MCF 10A (cell line): ENCODE measurements at regions not wholly inside any gene's neighbourhood (a gene's known extent, or its start where the extent isn't known, plus 50 kb on each side); places are given as distances from the start of the nearest gene placed in this dataset.

Source experiments
- BruUV-seq: library from RNA; stranded (reverse); fragments of 400-500 nt; replicated peaks from 2 replicates; lab custom pipeline; 2021; lab: Mats Ljungman, UMichigan
- CTCF ChIA-PET: fragments of 300-600 bp; sonication (Branson Sonifier 250); formaldehyde crosslinking; extraction: SDS; loops from one replicate; lab custom pipeline; 2021; ENCODE audit warnings: antibody characterized with exemption, inconsistent platforms; lab: Yijun Ruan, JAX
- POLR2A ChIA-PET: fragments of 300-600, 350-650 bp; sonication (Branson Sonifier 250); formaldehyde crosslinking; extraction: SDS; loops from one replicate; lab custom pipeline; 2020; ENCODE audit warnings: antibody characterized with exemption, inconsistent platforms; lab: Yijun Ruan, JAX
- DNase-seq: peaks from one replicate; pipeline ENCODE4 v3.0.0-alpha.2; 2018; ENCODE audit not compliant: unreplicated experiment
- H3K27ac Mint-ChIP-seq: one replicate; pipeline ENCODE4 v1.8.0; 2022; ENCODE audit warnings: mild to moderate bottlenecking, low read depth, mixed read lengths; ENCODE audit not compliant: unreplicated experiment
- H3K27me3 Mint-ChIP-seq: one replicate; pipeline ENCODE4 v1.8.0; 2022; ENCODE audit warnings: mixed read lengths; ENCODE audit not compliant: insufficient read depth, unreplicated experiment
- H3K36me3 Mint-ChIP-seq: one replicate; pipeline ENCODE4 v1.8.0; 2022; ENCODE audit warnings: mild to moderate bottlenecking, moderate library complexity, mixed read lengths; ENCODE audit not compliant: insufficient read depth, unreplicated experiment
- H3K4me1 Mint-ChIP-seq: one replicate; pipeline ENCODE4 v1.8.0; 2022; ENCODE audit warnings: mixed read lengths; ENCODE audit not compliant: insufficient read depth, unreplicated experiment
- H3K4me3 Mint-ChIP-seq: one replicate; pipeline ENCODE4 v1.8.0; 2022; ENCODE audit warnings: mild to moderate bottlenecking, moderate library complexity, mixed read lengths; ENCODE audit not compliant: unreplicated experiment
- H3K9me3 Mint-ChIP-seq: one replicate; pipeline ENCODE4 v1.8.0; 2022; ENCODE audit warnings: mixed read lengths; ENCODE audit not compliant: unreplicated experiment
- intact Hi-C: fragments of 100-400 bp; cut with micrococcal nuclease; formaldehyde crosslinking; loops from 2 replicates; pipeline ENCODE4 v1.14.1; 2022
- TF ChIP-seq, protein P1 (sequence below): fragments of 200-600 bp; IDR thresholded peaks from one replicate; pipeline ENCODE4 v1.8.0; 2022; ENCODE audit warnings: antibody characterized with exemption, mild to moderate bottlenecking; ENCODE audit not compliant: unreplicated experiment

DNA sequence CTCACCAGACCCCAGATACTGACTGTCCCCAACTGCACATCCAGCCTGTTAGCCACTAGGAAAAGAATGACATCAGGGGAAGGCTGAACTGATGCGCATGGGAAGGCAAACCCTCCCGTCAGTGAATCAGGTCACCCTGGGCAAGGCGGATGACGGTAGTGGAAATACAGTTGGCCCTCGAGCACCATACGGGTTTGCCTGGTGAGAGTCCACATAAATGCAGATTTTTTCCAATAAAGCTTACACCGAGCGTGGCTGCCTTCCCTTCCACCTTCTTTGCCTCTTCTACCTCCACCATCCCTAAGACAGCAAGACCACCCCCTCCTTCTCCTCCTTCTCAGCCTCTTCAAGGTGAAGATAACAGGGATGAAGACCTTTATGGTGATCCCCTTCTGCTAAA lies 236.1 kb upstream of the TNRC6C start:
- POLR2A ChIA-PET, result no interaction called here
- TF ChIP-seq, protein P1, sequence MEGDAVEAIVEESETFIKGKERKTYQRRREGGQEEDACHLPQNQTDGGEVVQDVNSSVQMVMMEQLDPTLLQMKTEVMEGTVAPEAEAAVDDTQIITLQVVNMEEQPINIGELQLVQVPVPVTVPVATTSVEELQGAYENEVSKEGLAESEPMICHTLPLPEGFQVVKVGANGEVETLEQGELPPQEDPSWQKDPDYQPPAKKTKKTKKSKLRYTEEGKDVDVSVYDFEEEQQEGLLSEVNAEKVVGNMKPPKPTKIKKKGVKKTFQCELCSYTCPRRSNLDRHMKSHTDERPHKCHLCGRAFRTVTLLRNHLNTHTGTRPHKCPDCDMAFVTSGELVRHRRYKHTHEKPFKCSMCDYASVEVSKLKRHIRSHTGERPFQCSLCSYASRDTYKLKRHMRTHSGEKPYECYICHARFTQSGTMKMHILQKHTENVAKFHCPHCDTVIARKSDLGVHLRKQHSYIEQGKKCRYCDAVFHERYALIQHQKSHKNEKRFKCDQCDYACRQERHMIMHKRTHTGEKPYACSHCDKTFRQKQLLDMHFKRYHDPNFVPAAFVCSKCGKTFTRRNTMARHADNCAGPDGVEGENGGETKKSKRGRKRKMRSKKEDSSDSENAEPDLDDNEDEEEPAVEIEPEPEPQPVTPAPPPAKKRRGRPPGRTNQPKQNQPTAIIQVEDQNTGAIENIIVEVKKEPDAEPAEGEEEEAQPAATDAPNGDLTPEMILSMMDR, result no peak
- Mint-ChIP-seq H3K36me3 (no peaks in the 10 kb centered on the region), H3K27me3 (peaks cover 49% of the 10 kb centered on the region), H3K9me3 (no peaks in the 10 kb centered on the region), H3K27ac (no peak overlapping the region), H3K4me1 (no peaks in the 10 kb centered on the region), H3K4me3 (no peak overlapping the region)
- intact Hi-C loops, result no loop called here
- CTCF ChIA-PET, result interaction anchor here (0.6 kb wide), 1 partner anchor 179 kb away, joined by 3 read pairs; no protein-coding TSS in a partner anchor
- DNase-seq, result no peak
- no TSS peak for BruUV-seq

DNA sequence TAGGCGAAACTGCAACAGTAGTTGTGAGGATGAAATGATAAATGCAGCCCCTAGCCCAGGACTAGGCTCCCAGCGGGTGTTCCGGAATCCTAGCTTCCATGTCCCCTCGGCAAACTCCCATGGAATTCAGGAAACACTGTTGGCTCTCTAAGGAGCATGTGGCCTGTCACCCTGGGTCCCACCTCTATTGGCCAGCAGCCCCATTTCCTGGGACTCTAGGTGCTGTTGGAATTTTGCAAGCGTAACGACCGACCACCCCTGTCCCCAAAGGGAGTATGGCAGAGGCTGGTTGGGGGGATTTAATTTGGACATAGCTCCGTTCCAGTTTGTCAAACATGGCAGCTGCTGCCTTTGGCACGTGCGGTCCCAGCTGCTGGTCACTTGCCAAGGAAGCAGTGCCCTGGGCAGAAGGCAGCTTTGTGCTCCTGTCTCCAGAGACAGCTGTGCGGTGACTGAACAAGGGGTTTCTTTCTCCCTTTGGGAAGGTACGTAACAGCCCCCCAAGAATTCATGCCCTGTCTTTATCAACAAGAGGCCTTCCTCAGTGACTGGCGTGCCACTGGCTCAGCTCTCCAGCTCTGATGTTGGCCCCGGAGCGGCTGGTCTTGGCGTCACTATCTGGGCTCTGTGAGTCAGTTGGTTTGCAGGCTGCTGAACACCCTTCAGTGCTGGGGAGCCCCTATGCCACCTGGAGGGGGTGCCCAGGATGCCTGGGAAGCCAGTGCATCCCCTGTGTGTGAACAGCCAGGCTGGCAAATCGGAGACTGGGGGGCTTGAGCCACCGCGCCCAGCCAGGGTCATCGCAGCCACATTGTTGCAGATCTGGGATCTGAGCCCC lies 235.2 kb upstream of the TNRC6C start:
- Mint-ChIP-seq H3K4me3 (no peak overlapping the region), H3K9me3 (no peaks in the 10 kb centered on the region), H3K27ac (no peak overlapping the region), H3K36me3 (no peaks in the 10 kb centered on the region), H3K4me1 (no peaks in the 10 kb centered on the region), H3K27me3 (peaks cover 54% of the 10 kb centered on the region)
- ChIA-PET CTCF (interaction anchor here (0.6 kb wide), 2 partner anchors 180 to 393 kb away, joined by 3 read pairs; no protein-coding TSS in a partner anchor), POLR2A (no interaction called here)
- no peak for DNase-seq
- TF ChIP-seq, protein P1, result no peak
- intact Hi-C loops, result no loop called here
- BruUV-seq, result no TSS peak

DNA sequence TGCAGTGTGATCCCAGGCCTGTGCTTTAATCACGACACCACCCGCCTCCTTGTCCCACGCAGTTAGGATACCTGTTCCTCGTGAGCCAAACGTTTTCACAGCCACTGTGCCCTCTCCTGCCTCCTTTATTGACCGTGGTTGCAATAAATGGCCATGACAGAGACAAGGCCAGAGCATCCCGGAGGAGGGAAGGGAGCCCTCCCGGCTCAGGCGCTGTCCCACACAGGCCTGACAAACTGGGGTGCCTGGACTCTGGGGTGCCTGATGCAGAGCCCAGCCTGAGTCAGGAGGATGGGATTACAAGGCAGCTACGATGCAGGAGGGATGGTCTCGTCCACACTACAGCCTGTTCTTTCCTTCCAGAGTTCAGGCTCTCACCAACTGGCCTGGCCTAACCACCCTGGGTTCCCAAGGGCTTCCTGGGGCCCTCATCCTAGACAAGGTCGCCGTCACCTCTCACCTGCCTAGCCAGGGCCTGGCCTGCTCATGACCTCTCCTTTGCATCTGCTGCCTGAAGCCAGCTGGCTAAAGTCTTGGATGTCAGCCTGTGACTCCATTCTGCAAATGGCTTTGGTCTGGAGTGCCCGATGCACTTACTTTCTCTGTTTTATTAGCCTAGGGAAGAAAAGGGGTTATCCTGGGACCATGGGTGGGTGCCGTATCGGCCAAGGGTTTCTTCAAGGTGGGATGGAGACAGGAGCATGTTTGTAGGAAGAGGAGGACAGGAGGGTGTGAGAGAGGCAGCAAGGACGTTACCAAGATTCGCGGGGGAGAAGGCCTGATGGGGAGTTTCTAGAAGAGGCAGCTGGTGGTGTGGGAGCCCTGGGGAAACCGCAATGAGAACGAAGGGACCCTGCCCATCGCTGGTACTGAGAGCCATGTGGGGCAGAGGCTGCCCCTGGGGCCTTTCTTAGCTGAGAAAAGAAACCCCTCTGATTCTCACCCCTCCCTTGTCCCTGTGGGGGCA lies 234.3 kb upstream of the TNRC6C start:
- intact Hi-C loops, result no loop called here
- H3K4me1 Mint-ChIP-seq, result no peaks in the 10 kb centered on the region
- H3K9me3 Mint-ChIP-seq, result no peaks in the 10 kb centered on the region
- H3K27ac Mint-ChIP-seq, result no peak overlapping the region
- no peak overlapping the region for H3K4me3 Mint-ChIP-seq
- H3K36me3 Mint-ChIP-seq, result no peaks in the 10 kb centered on the region
- peaks cover 56% of the 10 kb centered on the region for H3K27me3 Mint-ChIP-seq
- DNase-seq, result no peak
- CTCF ChIA-PET, result interaction anchor here (0.6 kb wide), 1 partner anchor 392 kb away, joined by 3 read pairs; no protein-coding TSS in a partner anchor
- POLR2A ChIA-PET, result no interaction called here
- no TSS peak for BruUV-seq
- TF ChIP-seq, protein P1, result no peak
